ENCODE measurements at regions not wholly inside any gene's neighbourhood (a gene's known extent, or its start where the extent isn't known, plus 50 kb on each side); places are given as distances from the start of the nearest gene placed in this dataset.
A peak's percentile ranks its signal among the peaks of the same experiment; 100 is the strongest.

- Histone ChIP-seq H3K27me3 (ENCODE audit: control insufficient read depth in 2 of 2, insufficient read depth in 2 of 2, low read length in 2 of 2) (no peaks in the 10 kb centered on the region), H3K4me2 (ENCODE audit: insufficient read depth, low read length) (peak overlapping the region; percentile 83), H3K36me3 (ENCODE audit: control insufficient read depth, insufficient read depth, low read length) (no peaks in the 10 kb centered on the region), H3K9me3 (replicated peaks; ENCODE audit: control insufficient read depth, insufficient read depth, low read depth, low read length) (no peaks in the 10 kb centered on the region), H3K9ac (ENCODE audit: insufficient read depth in 1 of 2, low read depth in 2 of 2, low read length in 2 of 2) (peak overlapping the region in 1 of 2 experiments; percentile 30; a peak in 1 of 4 replicates), H3K9me1 (ENCODE audit: control insufficient read depth, insufficient read depth, low read length) (no peaks in the 10 kb centered on the region), H4K20me1 (replicated peaks; ENCODE audit: control insufficient read depth, insufficient read depth, low read length) (no peaks in the 10 kb centered on the region), H2AFZ (ENCODE audit: low read depth, low read length) (peak overlapping the region; percentile 96), H3K79me2 (ENCODE audit: control insufficient read depth, insufficient read depth, low read length) (no peaks in the 10 kb centered on the region), H3K27ac (ENCODE audit: extremely low read depth, low read depth, low read length) (no peak overlapping the region), H3K4me3 (peak overlapping the region; percentile 35), H3K4me1 (replicated peaks in 1 of 2; ENCODE audit: control insufficient read depth in 2 of 2, insufficient read depth in 2 of 2, low read length in 2 of 2) (peaks cover 9 to 11% of the 10 kb centered on the region in 2 experiments; a peak in 3 of 5 replicates)
- DNase-seq (ENCODE audit: extremely low read depth in 1 of 4, low spot score in 3 of 4): peak in 1 of 4 experiments; percentile 38
- peak; percentile 74 for ATAC-seq
- in situ Hi-C loops (cut with MboI) (no loop called here), intact Hi-C loops (cut with micrococcal nuclease) (loop anchor here (1.0 kb wide), 1 partner anchor 24 kb away; no protein-coding TSS in a partner anchor)
- ChIA-PET POLR2A (no interaction called here), CTCF (ENCODE audit: low intra/inter-chr PET ratio) (interaction anchor here (0.6 kb wide), 1 partner anchor 25 kb away, joined by 3 read pairs; no protein-coding TSS in a partner anchor)
- WGBS (ENCODE audit: insufficient coverage, low coverage, missing lambda C conversion rate): 19% methylated on average over 4 of the region's 5 CpGs
- no TSS peak for BruUV-seq (replicated peaks)
- peak; percentile 67 for FAIRE-seq
- TF ChIP-seq, protein P1, sequence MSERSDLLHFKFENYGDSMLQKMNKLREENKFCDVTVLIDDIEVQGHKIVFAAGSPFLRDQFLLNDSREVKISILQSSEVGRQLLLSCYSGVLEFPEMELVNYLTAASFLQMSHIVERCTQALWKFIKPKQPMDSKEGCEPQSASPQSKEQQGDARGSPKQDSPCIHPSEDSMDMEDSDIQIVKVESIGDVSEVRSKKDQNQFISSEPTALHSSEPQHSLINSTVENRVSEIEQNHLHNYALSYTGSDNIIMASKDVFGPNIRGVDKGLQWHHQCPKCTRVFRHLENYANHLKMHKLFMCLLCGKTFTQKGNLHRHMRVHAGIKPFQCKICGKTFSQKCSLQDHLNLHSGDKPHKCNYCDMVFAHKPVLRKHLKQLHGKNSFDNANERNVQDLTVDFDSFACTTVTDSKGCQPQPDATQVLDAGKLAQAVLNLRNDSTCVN (CRISPR knock-in tag; IDR thresholded peaks at IDR 0.05): no peak
- TF ChIP-seq ZBTB9 (CRISPR knock-in tag; IDR thresholded peaks at IDR 0.05) (no peak), RAD21 (CRISPR knock-in tag; conservative IDR thresholded peaks at IDR 0.05 in 1 of 2, IDR thresholded peaks at IDR 0.05 in 1 of 2) (peak; percentile 41 to 59; a peak in 3 of 4 replicates), RBM34 (IDR thresholded peaks at IDR 0.05; ENCODE audit: borderline replicate concordance, insufficient read depth, low read length) (no peak), NFIC (IDR thresholded peaks at IDR 0.05) (no peak), MCM7 (IDR thresholded peaks at IDR 0.05) (no peak), ELF2 (CRISPR knock-in tag; IDR thresholded peaks at IDR 0.05) (no peak)
- TF ChIP-seq, protein P2, sequence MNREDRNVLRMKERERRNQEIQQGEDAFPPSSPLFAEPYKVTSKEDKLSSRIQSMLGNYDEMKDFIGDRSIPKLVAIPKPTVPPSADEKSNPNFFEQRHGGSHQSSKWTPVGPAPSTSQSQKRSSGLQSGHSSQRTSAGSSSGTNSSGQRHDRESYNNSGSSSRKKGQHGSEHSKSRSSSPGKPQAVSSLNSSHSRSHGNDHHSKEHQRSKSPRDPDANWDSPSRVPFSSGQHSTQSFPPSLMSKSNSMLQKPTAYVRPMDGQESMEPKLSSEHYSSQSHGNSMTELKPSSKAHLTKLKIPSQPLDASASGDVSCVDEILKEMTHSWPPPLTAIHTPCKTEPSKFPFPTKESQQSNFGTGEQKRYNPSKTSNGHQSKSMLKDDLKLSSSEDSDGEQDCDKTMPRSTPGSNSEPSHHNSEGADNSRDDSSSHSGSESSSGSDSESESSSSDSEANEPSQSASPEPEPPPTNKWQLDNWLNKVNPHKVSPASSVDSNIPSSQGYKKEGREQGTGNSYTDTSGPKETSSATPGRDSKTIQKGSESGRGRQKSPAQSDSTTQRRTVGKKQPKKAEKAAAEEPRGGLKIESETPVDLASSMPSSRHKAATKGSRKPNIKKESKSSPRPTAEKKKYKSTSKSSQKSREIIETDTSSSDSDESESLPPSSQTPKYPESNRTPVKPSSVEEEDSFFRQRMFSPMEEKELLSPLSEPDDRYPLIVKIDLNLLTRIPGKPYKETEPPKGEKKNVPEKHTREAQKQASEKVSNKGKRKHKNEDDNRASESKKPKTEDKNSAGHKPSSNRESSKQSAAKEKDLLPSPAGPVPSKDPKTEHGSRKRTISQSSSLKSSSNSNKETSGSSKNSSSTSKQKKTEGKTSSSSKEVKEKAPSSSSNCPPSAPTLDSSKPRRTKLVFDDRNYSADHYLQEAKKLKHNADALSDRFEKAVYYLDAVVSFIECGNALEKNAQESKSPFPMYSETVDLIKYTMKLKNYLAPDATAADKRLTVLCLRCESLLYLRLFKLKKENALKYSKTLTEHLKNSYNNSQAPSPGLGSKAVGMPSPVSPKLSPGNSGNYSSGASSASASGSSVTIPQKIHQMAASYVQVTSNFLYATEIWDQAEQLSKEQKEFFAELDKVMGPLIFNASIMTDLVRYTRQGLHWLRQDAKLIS (CRISPR knock-in tag; IDR thresholded peaks at IDR 0.05): no peak
- TF ChIP-seq, protein P3, sequence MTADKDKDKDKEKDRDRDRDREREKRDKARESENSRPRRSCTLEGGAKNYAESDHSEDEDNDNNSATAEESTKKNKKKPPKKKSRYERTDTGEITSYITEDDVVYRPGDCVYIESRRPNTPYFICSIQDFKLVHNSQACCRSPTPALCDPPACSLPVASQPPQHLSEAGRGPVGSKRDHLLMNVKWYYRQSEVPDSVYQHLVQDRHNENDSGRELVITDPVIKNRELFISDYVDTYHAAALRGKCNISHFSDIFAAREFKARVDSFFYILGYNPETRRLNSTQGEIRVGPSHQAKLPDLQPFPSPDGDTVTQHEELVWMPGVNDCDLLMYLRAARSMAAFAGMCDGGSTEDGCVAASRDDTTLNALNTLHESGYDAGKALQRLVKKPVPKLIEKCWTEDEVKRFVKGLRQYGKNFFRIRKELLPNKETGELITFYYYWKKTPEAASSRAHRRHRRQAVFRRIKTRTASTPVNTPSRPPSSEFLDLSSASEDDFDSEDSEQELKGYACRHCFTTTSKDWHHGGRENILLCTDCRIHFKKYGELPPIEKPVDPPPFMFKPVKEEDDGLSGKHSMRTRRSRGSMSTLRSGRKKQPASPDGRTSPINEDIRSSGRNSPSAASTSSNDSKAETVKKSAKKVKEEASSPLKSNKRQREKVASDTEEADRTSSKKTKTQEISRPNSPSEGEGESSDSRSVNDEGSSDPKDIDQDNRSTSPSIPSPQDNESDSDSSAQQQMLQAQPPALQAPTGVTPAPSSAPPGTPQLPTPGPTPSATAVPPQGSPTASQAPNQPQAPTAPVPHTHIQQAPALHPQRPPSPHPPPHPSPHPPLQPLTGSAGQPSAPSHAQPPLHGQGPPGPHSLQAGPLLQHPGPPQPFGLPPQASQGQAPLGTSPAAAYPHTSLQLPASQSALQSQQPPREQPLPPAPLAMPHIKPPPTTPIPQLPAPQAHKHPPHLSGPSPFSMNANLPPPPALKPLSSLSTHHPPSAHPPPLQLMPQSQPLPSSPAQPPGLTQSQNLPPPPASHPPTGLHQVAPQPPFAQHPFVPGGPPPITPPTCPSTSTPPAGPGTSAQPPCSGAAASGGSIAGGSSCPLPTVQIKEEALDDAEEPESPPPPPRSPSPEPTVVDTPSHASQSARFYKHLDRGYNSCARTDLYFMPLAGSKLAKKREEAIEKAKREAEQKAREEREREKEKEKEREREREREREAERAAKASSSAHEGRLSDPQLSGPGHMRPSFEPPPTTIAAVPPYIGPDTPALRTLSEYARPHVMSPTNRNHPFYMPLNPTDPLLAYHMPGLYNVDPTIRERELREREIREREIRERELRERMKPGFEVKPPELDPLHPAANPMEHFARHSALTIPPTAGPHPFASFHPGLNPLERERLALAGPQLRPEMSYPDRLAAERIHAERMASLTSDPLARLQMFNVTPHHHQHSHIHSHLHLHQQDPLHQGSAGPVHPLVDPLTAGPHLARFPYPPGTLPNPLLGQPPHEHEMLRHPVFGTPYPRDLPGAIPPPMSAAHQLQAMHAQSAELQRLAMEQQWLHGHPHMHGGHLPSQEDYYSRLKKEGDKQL (CRISPR knock-in tag; IDR thresholded peaks at IDR 0.05; ENCODE audit: borderline replicate concordance): no peak
Observed at GRCh38 chr9:6079386-6079785, 64.0 kb upstream of the RANBP6 start.
